Activated CD4-positive, alpha-beta memory T cell treated with anti-CD3 and anti-CD28 coated beads for 36 hours (primary cell): ENCODE measurements at regions not wholly inside any gene's neighbourhood (a gene's known extent, or its start where the extent isn't known, plus 50 kb on each side); places are given as distances from the start of the nearest gene placed in this dataset.
"Not testable (repeated sequence)": the region's sequence is repeated elsewhere in the genome, so short reads cannot be mapped to it uniquely, and the experiment has no call there.

Experiments
- CTCF ChIA-PET: fragments of 350-600 bp; sonication (Branson Sonifier 250); formaldehyde crosslinking; loops from one replicate; lab custom pipeline; 2021; ENCODE audit warnings: antibody characterized with exemption, inconsistent platforms; lab: Charles Lee
- POLR2A ChIA-PET: fragments of 350-600 bp; sonication (Branson Sonifier 250); formaldehyde crosslinking; loops from one replicate; lab custom pipeline; 2021; ENCODE audit warnings: antibody characterized with exemption; lab: Charles Lee
- DNase-seq: peaks from one replicate; pipeline ENCODE4 v3.0.0-alpha.2; 2020
- H3K27ac Mint-ChIP-seq: one replicate; pipeline ENCODE4 v1.8.0; 2021; ENCODE audit warnings: mixed read lengths
- H3K27me3 Mint-ChIP-seq: one replicate; pipeline ENCODE4 v1.8.0; 2021; ENCODE audit warnings: mixed read lengths
- H3K36me3 Mint-ChIP-seq: one replicate; pipeline ENCODE4 v1.8.0; 2021; ENCODE audit warnings: mixed read lengths
- H3K4me1 Mint-ChIP-seq: one replicate; pipeline ENCODE4 v1.8.0; 2021; ENCODE audit warnings: low read depth, mixed read lengths
- H3K4me3 Mint-ChIP-seq: one replicate; pipeline ENCODE4 v1.8.0; 2021; ENCODE audit warnings: mild to moderate bottlenecking, mixed read lengths
- H3K9me3 Mint-ChIP-seq: one replicate; pipeline ENCODE4 v1.8.0; 2021; ENCODE audit warnings: mixed read lengths
- intact Hi-C: fragments of 100-400 bp; cut with micrococcal nuclease; formaldehyde crosslinking; loops from one replicate; pipeline ENCODE4 v1.15.1; 2023

- H3K4me1 Mint-ChIP-seq, intact Hi-C loops, CTCF ChIA-PET, DNase-seq, H3K27ac Mint-ChIP-seq, H3K4me3 Mint-ChIP-seq, POLR2A ChIA-PET, H3K9me3 Mint-ChIP-seq, H3K27me3 Mint-ChIP-seq, H3K36me3 Mint-ChIP-seq: not testable (repeated sequence)
These were observed 2408.6 kb downstream of the ARAP2 start for GRCh38 chr4:33835764-33836163.

- intact Hi-C loops, result no loop called here
- Mint-ChIP-seq H3K27ac (no peak overlapping the region), H3K36me3 (no peaks in the 10 kb centered on the region), H3K4me1 (no peaks in the 10 kb centered on the region), H3K4me3 (no peak overlapping the region), H3K27me3 (no peaks in the 10 kb centered on the region), H3K9me3 (peaks cover 5% of the 10 kb centered on the region)
- ChIA-PET CTCF (no interaction called here), POLR2A (no interaction called here)
- DNase-seq, result no peak
These were observed 2407.1 kb downstream of the ARAP2 start for GRCh38 chr4:33837043-33837838.

- intact Hi-C loops, result no loop called here
- CTCF ChIA-PET, result no interaction called here
- peaks cover 11% of the 10 kb centered on the region for H3K9me3 Mint-ChIP-seq
- no peaks in the 10 kb centered on the region for H3K4me1 Mint-ChIP-seq
- POLR2A ChIA-PET, result no interaction called here
- H3K27me3 Mint-ChIP-seq, result no peaks in the 10 kb centered on the region
- no peak overlapping the region for H3K4me3 Mint-ChIP-seq
- H3K27ac Mint-ChIP-seq, result no peak overlapping the region
- DNase-seq, result no peak
- no peaks in the 10 kb centered on the region for H3K36me3 Mint-ChIP-seq
These were observed 2403.2 kb downstream of the ARAP2 start for GRCh38 chr4:33841120-33841519.

GRCh38 chr4:33850371-33850902 is 2393.9 kb downstream of the ARAP2 start:
- H3K4me3 Mint-ChIP-seq, result no peak overlapping the region
- intact Hi-C loops, result no loop called here
- DNase-seq, result no peak
- no peaks in the 10 kb centered on the region for H3K4me1 Mint-ChIP-seq
- H3K9me3 Mint-ChIP-seq, result peaks cover 19% of the 10 kb centered on the region
- no peaks in the 10 kb centered on the region for H3K27me3 Mint-ChIP-seq
- ChIA-PET CTCF (no interaction called here), POLR2A (no interaction called here)
- H3K27ac Mint-ChIP-seq, result no peak overlapping the region
- no peaks in the 10 kb centered on the region for H3K36me3 Mint-ChIP-seq

- intact Hi-C loops, DNase-seq, CTCF ChIA-PET, H3K4me3 Mint-ChIP-seq, H3K27ac Mint-ChIP-seq, H3K4me1 Mint-ChIP-seq, H3K27me3 Mint-ChIP-seq, POLR2A ChIA-PET, H3K36me3 Mint-ChIP-seq: not testable (repeated sequence)
- peaks cover 18% of the 10 kb centered on the region for H3K9me3 Mint-ChIP-seq
These were observed 2390.6 kb downstream of the ARAP2 start for GRCh38 chr4:33853670-33854069.

GRCh38 chr4:33864290-33864859 is 2379.9 kb downstream of the ARAP2 start:
- H3K4me3 Mint-ChIP-seq, result no peak overlapping the region
- H3K9me3 Mint-ChIP-seq, result peaks cover 27% of the 10 kb centered on the region
- POLR2A ChIA-PET, result no interaction called here
- H3K4me1 Mint-ChIP-seq, result no peaks in the 10 kb centered on the region
- intact Hi-C loops, result no loop called here
- CTCF ChIA-PET, result no interaction called here
- H3K36me3 Mint-ChIP-seq, result no peaks in the 10 kb centered on the region
- no peak overlapping the region for H3K27ac Mint-ChIP-seq
- no peak for DNase-seq
- H3K27me3 Mint-ChIP-seq, result no peaks in the 10 kb centered on the region

- ChIA-PET CTCF (no interaction called here), POLR2A (no interaction called here)
- Mint-ChIP-seq H3K36me3 (no peaks in the 10 kb centered on the region), H3K4me3 (no peak overlapping the region), H3K27ac (no peak overlapping the region), H3K9me3 (peaks cover 31% of the 10 kb centered on the region), H3K4me1 (no peaks in the 10 kb centered on the region), H3K27me3 (no peaks in the 10 kb centered on the region)
- intact Hi-C loops, result no loop called here
- DNase-seq, result no peak
These were observed 2370.5 kb downstream of the ARAP2 start for GRCh38 chr4:33873791-33874190.

GRCh38 chr4:33878710-33879109 is 2365.6 kb downstream of the ARAP2 start:
- intact Hi-C loops, result no loop called here
- Mint-ChIP-seq H3K9me3 (peaks cover 27% of the 10 kb centered on the region), H3K36me3 (no peaks in the 10 kb centered on the region), H3K27ac (no peak overlapping the region), H3K27me3 (no peaks in the 10 kb centered on the region), H3K4me1 (no peaks in the 10 kb centered on the region), H3K4me3 (no peak overlapping the region)
- ChIA-PET CTCF (no interaction called here), POLR2A (no interaction called here)
- DNase-seq, result no peak

GRCh38 chr4:33881176-33881575 is 2363.1 kb downstream of the ARAP2 start:
- Mint-ChIP-seq H3K27ac (no peak overlapping the region), H3K9me3 (peaks cover 22% of the 10 kb centered on the region), H3K27me3 (no peaks in the 10 kb centered on the region), H3K4me1 (no peaks in the 10 kb centered on the region), H3K4me3 (no peak overlapping the region), H3K36me3 (no peaks in the 10 kb centered on the region)
- CTCF ChIA-PET, result no interaction called here
- DNase-seq, result no peak
- intact Hi-C loops, result no loop called here
- POLR2A ChIA-PET, result no interaction called here

- Mint-ChIP-seq H3K27ac (no peak overlapping the region), H3K36me3 (no peaks in the 10 kb centered on the region), H3K9me3 (peaks cover 15% of the 10 kb centered on the region), H3K4me3 (no peak overlapping the region), H3K4me1 (no peaks in the 10 kb centered on the region), H3K27me3 (no peaks in the 10 kb centered on the region)
- ChIA-PET CTCF (no interaction called here), POLR2A (no interaction called here)
- DNase-seq, result no peak
- intact Hi-C loops, result no loop called here
These were observed 2361.9 kb downstream of the ARAP2 start for GRCh38 chr4:33882246-33882990.

- Mint-ChIP-seq H3K4me3 (no peak overlapping the region), H3K9me3 (peaks cover 15% of the 10 kb centered on the region), H3K27me3 (no peaks in the 10 kb centered on the region), H3K4me1 (no peaks in the 10 kb centered on the region), H3K27ac (no peak overlapping the region), H3K36me3 (no peaks in the 10 kb centered on the region)
- ChIA-PET CTCF (no interaction called here), POLR2A (no interaction called here)
- intact Hi-C loops, result no loop called here
- DNase-seq, result no peak
These were observed 2361.2 kb downstream of the ARAP2 start for GRCh38 chr4:33883111-33883510.

- H3K27ac Mint-ChIP-seq, result no peak overlapping the region
- intact Hi-C loops, result no loop called here
- DNase-seq, result no peak
These were observed 2358.0 kb downstream of the ARAP2 start for GRCh38 chr4:33886356-33886755.

More at GRCh38 chr4:33886356-33886755, 2358.0 kb downstream of the ARAP2 start:
- no peak overlapping the region for H3K4me3 Mint-ChIP-seq
- POLR2A ChIA-PET, result no interaction called here
- H3K9me3 Mint-ChIP-seq, result peaks cover 17% of the 10 kb centered on the region
- no peaks in the 10 kb centered on the region for H3K36me3 Mint-ChIP-seq
- CTCF ChIA-PET, result no interaction called here
- no peaks in the 10 kb centered on the region for H3K27me3 Mint-ChIP-seq
- H3K4me1 Mint-ChIP-seq, result no peaks in the 10 kb centered on the region
